ENCODE measurements at regions not wholly inside any gene's neighbourhood (a gene's known extent, or its start where the extent isn't known, plus 50 kb on each side); places are given as distances from the start of the nearest gene placed in this dataset.

DNA sequence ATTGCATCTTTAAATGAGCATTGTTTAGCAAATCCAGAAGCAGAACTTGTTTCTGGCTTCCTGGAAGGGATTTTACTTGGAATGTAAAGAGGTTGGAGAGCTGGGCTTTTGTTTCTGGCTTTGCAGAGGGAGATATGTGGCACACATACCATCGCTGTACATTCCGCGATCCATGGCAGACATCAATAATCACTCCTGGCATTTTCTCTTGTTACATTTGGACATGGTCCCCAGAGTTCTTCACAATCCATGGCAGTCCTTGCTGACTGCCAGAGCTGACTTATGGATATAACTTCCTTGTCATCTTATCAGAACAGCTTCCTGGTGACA is 445.6 kb upstream of the SPRED2 start:
- no peak for DNase-seq

DNA sequence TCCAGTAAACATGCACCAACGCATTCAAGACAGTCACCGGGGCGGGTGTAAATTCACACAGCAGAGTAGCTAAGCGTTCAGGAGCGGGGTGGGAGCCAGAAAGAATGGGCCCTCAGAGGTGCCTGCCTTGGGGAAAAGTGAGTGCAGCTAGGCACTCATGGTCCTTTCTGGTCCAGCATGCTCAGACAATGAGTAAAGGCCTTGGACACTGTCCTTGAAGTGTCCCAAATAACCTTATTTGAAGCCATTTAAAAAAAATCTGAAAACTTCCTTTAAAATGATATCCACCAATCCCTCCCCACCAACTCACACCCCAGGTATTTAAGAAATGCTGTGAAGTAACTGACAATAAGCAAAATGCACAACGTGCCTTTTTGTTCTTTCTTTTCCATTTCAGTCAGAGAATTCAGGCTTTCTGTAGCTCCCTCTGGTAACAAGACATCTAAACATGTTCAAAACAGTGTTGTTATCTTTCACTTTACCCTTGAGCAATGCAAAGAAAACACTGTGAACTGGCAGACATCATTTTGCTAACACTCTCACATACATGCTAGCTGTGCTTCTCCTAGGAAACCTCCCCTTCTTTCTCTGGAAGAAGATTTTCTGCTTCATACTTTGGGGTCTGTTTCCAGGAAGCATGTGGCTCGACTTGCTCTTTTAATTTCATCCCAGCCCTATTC is 445.1 kb upstream of the SPRED2 start:
- DNase-seq, result no peak

DNA sequence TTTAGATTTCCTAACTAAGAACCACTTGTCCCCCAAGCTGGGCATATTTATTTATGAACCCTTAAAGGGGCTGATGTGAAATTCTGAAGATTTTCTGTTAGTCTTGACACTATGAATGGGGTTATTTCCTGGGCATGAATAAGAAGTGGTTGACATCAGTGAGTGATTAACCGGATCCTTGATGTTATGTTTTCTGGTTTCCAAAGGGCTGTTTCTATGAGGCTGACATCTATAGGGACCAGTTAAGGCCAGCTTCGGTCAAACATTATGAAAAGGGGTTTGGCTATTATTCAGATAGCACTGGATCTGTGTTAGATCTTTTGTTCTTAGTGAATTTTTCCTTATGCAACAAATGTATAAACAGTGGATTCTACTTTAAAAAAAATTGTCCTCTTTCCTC is 443.7 kb upstream of the SPRED2 start:
- no peak for DNase-seq

DNA sequence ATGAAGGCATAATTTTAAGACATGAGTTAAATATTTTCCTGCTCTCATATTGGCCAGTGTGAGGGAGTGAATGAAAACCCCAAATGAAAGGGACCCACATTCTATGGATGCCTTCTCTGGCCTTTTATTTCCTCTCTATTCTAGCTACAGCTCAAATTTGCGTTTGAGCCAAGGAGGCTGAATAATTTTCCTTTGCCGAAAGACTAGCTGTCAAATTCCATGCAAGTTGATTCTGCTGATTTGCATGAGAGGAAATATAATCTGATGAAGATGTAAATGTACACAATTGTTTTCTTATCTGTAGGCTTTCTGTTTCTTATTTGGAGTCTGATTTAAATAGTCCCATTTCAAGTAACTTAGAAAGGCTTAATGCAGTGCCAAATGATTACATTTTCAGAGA is 438.4 kb upstream of the SPRED2 start:
- DNase-seq, result no peak

DNA sequence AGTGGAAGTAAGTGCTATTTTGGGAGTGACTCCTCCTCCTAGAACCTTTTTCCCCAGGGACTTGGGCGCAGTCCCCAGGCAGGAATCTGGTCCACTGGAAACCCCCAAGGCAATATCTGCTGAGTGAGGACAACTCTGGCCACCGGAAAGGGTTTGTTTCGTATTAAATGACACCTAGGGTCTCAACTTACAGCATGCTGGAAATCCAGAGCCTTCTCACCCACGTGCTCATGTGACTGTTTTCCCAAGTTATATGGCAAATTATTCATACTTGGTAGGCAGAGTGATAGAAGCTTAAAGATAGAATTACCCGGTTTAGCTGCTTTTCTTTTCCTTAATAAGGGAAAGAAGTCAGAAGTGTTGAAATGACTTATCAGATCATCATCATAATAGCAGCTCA is 436.9 kb upstream of the SPRED2 start:
- DNase-seq, result no peak

DNA sequence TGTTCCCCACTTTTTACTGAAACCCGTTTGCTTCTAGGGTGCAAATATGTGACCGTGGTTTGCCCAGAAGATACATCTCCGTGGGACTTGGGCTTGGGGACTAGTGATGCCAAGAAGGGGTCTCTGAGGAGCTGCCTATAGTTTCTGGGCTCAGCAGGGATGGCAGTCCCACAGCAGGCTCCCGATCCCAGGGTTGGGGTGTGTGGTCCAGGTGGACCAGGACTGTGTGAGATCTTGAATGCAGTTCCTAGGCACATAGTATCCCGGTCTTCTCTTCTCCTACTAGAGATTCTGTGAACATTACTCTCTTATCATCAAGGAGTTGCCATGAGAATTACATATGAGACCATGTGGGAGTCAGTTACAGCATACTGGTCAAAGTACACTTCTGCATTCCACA is 435.8 kb upstream of the SPRED2 start:
- DNase-seq, result no peak

DNA sequence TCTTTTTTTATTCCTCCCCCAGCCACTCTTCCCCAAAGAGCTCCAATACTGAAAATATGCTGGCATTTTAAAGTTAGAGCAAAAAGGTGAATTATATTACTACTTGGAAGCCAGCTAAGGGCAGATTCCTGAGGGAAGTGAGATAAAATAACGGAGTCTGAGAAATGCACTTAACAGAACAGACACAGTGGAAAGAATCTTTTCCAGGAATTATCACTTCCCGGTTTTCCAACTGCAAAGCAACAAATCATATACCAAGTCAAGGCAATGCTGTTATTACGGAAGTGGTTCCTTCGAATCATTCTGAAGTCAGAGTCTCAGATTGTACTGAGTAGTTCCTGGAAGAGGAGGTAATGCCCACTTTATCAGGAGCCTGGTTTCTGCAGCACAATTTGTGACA is 435.0 kb upstream of the SPRED2 start:
- DNase-seq, result no peak

DNA sequence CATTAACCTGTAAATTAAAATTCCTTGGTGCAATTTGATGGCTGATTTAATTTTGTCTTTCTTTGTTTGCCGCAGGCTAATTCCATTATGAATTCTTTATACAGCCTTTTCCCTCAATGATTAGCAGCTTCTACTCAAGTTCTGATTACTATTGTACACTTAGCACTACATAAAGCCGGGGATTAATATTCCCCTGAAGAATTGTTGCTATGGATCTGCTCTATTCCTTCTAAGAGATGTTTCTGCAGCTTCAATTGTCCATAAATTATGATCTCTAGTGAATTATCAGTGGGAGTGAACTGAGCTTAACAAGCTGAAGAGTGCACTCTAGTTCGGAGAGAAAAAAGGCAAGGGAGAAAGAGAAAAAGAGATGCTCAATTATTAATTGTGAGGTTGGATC is 433.7 kb upstream of the SPRED2 start:
- DNase-seq, result no peak

DNA sequence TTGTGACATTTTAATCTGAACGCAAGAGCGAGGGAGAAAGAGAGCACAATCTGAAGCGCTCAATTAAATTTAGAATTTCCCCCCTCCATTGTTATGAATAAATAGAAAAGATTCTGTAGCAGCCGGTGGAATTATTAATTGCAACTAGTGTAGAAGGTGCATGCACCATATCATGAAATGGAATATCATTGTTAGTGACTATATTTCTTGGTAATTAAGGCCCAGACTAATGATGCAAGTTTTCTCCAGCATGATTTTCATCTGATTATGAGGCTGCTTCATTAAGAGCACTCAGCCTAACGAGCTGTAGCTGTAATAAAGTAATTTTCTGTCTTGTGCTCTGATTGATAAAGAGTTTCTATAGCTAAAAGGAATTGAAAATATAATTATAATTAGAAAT is 432.2 kb upstream of the SPRED2 start:
- no peak for DNase-seq

DNA sequence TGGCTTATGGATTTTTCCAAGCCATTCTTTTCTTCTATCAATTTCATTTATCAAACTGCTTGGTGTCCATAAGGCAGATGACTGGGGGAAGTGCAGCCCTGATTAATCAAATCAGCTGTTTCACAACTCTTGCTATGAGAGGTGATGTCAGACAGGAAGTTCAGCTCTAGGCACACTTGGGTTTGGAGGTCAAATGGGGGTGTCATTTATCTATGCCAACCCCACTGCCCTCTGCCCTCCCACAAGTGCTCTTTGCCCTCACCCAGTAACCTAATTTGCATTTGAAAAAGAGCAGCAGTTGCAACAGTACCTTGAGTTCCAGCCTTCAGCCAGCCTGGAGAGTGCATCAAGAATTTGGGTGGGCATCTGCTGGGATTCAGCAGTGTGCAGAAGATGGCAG is 431.3 kb upstream of the SPRED2 start:
- no peak for DNase-seq

DNA sequence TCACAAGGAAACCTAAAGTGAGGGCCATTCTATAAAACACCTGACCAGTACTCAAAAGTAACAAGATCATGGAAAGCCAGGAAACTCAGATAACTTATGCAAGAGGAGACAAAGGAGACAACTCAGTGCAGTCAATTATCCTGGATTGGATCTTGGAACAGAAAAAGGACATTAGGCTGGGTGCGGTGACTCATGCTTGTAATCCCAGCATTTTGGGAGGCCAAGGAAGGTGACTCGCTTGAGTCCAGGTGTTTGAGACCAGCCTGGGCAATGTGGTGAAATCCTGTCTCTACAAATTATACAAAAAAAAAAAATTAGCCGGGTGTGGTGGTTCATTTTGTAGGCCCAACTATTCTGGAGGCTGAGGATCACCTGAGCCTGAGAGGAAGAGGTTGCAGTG is 424.5 kb upstream of the SPRED2 start:
- no peak for DNase-seq

DNA sequence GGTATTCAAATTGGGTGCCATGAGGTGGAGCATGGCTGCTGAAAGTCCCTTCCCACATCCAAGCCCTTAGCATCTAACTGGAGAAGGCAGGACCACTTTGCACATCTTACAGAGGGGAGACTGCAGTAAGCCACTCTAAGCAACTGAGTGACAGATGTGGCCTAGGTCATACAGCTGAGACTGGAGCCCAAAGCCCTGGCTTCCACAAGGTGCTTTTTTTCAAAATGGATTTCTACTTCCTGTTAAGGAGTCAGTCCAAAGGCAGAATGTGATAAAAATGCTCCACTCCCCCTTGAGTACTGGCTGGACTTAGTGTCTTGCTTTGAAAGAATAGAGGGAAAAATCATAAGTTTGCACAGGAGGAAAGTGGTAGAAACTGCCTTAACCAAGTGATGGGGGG is 424.0 kb upstream of the SPRED2 start:
- DNase-seq, result no peak

DNA sequence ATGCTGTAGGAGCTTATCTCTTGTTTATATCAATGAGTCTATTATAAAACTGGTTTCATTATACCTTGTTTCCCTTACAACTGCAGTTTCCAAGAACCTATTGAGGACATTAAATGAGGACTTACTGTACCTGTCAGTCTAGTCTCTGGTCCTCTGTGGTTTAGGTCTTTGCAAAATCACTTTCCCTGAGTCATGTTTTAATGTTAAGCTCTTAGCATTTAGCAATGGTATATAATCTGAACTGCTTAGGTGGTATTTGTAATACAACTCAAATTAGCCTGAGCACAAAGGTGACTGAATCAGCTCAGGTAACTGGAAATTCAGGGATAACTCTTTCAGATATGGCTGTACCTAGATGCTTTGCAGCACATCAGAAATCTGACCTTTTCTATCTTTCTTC is 418.3 kb upstream of the SPRED2 start:
- DNase-seq, result no peak

DNA sequence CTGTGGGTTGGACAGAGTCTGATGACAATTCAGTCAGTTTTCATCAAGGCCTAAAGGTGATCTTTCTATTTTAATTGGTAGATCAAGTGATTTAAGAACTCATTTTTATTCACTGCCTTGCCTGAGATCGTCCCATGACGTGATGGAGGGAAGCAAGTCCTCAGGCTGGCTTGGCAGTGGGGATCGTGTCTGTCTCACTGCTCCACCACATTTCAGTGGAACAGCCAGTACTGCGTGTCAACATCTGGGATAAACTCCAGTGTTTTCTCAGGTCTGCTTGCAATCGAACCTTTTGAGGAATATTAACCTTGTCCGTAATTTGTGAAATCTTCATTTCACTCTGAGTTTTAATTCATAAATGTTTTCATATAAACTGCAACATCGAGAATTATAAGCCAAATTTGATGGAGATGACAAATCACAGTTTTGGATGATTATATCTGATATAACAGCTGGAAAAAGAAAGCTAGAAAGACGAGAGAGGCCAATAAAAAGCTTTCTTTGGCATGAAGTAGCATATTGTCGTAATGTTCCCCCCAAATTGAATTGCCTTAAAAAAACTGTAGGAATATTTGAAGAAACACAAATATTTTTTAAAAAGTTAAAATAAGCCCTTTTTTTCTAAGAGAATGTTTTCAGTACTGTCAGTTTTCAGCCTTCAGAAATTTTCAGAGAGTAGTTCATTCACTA is 414.7 kb upstream of the SPRED2 start:
- DNase-seq, result no peak

DNA sequence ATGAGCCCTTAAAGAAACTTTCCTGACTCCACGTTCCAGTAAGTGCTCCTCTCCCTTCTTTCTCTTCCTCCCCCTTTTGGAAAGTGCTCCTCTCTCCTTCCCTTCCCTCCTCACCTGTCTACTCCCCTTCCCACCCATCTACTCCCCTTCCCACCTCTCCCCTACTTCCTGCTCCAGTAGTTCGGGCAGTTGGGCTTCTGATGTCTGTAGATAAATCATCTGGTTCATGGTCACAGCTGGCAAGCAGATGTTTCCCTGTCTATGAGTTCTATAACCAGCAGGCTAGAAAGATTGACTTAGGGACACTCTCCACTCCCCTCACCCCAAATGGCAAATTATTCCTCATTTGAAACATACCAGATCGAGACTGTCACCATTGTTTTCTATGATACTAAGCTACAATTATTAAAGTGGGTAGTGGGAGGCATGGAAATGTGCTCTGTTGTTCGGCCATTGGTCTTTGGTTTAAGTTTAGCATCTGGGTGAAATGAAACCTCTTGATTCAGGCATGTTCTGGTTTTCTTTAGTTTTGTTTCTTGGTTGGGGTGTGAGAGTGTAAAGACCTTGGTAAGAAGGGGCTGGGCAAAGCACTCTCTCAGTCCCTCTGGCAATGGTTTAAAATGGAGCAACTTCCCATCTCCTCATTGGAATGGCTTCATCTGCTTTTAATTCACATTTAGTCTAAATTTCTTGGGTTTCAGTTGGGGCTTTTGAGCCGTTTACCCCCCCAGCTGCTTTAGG is 413.2 kb upstream of the SPRED2 start:
- no peak for DNase-seq

DNA sequence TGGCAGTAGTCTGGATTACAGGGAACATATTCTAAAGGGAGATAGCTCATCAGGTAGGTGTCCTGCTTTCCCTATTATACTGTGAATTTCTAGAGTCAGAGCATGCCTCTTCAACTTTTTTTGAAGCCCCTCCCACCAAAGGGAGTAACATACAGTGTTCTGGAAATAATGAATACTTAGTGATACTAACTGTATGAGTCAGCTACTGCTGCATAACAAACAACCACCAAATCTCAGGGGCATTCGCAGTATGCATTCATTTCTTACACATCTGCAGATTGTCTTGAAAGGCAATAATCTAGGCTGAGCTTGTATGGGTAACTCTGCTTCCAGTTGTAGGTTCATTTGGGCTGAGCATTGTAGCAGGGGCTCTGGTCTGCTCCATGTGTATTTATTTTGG is 409.7 kb upstream of the SPRED2 start:
- DNase-seq, result no peak

DNA sequence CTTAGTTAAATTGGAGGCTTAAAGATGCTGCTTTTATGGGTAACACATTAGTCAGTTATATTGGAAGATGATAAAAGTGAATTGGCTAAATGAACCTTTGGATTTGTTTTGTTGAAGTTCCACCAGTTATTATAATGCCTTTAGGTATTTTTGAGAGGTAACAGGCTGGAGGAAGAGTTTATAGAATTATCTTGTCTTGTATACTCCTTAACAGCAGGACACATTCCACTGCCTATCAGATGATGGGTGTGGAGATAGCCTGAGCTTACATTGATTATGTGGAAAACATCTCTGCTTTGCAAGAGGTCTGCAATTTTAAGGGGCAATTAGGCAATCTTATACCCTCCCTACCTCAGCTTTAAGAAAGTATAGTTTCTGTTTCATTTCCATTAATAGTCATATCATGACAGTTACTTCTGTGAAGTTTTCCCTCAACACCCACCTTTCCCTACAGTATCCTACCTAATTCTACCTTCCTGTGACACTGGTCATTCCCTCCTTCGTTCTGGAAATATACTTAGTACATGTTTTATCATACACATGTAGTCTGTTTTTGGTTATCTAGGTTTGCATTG is 403.7 kb upstream of the SPRED2 start:
- DNase-seq, result no peak

DNA sequence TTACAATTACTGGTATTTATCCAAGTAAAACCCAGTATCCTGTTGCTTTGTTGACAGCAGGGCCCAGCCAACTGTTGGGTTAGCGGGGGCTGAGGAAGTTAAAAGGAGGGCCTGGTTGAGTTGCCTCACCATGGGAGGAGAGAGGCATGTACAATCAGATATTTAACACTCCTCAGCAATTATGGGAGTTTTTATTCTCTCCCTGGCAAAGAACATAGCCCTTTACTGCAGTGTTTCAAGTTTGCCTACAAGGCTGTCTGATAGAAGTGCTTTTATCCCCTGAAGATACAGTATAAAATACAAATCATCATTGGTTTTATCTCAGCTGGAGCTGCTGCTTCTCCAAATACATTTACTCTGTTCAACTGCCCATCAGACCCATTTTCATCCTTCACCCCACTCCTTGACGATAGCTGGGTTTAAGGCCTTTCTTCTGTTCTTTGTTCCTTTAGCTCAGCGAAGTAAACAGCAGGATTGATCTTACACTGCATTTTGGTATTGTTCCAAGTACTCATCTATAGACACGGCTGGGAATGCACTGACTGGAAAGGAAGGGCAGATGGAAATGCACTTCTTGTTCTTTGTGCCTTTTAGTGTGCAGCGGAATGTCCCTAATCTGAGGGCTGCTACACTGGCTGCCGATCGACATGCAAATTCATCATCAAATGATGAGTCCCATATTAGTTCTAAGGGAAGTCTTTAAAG is 402.5 kb upstream of the SPRED2 start:
- DNase-seq, result no peak

DNA sequence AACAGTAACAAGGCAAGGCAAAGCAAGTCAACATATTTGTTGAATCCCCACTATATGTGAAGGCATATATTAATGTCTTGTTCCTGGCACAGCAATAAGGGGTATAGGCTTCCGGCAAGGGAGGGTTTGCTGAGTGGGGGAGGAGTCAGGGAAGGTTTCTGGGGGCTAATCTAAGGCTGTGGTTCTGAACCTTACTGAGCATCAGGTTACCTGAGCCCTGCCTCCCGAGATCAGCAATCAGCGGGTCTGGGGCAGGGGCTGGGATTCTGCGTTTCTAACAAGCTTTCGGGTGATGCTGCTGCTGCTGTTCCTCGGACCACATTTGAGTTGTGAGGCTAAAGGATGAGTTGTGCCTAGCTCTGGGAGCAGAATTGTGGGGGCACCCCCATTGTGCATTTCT is 401.7 kb upstream of the SPRED2 start:
- DNase-seq, result no peak

DNA sequence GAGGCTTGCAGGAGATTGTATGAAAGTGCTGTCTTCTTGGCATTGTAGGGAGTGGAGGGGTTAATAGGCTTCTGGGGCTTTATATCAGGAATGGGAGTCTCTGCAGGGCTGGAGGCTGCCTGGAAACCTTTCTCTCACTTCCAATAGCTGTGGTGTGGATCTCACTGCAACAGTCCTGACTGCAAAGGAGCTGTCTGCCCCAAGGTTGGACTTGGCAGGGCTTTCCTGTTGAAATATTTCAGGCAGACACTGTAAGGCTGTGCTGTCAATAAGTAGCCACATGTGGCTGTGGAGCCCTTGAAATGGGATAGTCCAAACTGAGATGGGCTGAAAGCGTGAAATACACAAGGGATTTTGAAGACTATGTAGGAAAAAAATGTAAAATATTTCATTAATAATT is 399.1 kb upstream of the SPRED2 start:
- no peak for DNase-seq

DNA sequence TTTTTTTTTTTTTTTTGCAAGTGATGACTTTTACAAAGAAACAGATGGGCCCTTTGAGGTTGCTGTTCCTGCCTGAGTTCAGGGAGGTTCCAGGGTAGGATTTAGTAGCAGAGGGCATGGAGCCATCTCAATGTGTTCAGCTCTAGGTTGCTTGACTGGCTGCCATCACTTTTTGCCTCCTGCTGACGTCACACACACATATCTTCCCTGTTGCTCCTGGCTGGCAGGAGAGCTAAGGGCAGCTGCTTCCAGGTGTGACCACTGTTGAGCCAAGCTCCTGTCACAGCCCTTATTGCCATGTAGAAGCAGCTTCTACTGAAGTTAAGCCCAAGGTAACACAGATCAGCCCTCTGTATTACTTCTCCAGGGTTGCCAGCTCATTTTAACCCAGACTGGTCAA is 394.2 kb upstream of the SPRED2 start:
- no peak for DNase-seq

DNA sequence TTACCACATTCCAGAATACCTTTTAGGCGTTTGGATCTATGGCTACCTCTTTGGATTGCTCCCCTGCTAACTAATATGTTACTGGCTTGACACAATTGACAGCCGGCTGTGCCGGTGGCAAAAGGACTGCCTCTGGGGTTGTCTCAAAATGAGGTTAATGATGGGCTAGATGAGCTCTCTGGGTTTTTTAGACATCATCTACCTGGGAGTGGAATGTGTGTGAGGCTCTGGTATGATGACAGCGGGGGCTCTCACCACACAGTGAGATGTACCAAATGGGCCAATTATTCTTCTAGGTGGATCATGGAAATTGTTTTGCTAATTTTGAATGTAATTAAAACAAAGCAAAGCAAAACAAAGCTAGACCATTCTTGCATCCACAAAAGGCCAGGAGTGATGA is 391.1 kb upstream of the SPRED2 start:
- no peak for DNase-seq

DNA sequence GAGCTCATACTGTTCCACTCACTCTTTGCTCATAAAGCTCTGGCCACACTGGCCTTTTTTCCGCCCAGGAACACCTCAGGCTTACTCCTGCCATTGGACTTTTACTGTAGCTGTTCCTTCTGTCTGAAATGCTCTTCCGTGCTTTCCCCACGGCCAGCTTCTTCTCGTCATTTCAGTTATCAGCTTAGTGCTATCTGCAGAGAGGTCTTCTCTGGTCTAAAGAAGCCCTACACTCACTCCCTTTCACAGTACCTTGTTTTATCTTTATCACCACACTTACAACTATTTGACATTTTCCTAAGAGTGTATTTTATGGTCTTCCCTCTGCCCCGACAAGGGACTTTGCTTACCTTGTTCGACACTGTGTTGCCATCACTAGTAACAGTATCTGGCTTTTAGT is 388.1 kb upstream of the SPRED2 start:
- DNase-seq, result no peak

DNA sequence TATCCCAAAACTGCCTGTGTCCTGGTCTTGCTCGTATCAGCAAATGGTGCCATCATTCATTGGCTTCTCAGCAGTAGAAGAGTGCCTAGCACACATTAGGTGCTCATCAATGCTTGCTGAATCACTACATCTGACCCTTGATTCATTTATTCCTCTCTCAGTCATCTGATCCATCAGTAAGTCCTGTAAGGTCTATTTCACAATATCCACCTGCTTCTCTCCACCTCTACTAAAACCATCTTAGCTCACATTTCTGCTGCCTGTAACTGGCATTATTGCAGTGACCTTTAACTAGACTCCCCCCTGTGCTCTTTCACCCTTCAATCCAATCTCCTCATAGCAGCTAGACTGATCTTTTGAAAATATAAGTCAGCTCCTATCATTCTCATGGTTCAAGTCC is 387.6 kb upstream of the SPRED2 start:
- DNase-seq, result no peak
